Neural cell (in vitro differentiated cells): ENCODE measurements at regions not wholly inside any gene's neighbourhood (a gene's known extent, or its start where the extent isn't known, plus 50 kb on each side); places are given as distances from the start of the nearest gene placed in this dataset.

Experiments used
- H2AFZ ChIP-seq: fragments of 200-600, 300-800 bp; sonication (generic), shearing (Covaris generic); 2 replicates; pipeline ENCODE4 v1.6.0; 2014; ENCODE audit warnings: low read depth, mild to moderate bottlenecking, antibody characterized with exemption, low read length, moderate library complexity
- H3F3A ChIP-seq: fragments of 200-600 bp; shearing (Covaris generic); 2 replicates; pipeline ENCODE4 v1.6.1; 2016; ENCODE audit warnings: mild to moderate bottlenecking, moderate library complexity, mixed read lengths, antibody characterized with exemption, low read length; ENCODE audit not compliant: insufficient read depth, poor library complexity, severe bottlenecking
- H3K27ac ChIP-seq: fragments of 200-600, 300-800 bp; sonication (generic), shearing (Covaris generic); 2 replicates; pipeline ENCODE4 v1.5.1; 2014; ENCODE audit warnings: mild to moderate bottlenecking, low read length, moderate library complexity
- H3K27me3 ChIP-seq: fragments of 300-800, 200-600 bp; sonication (generic), shearing (Covaris generic); 2 replicates; pipeline ENCODE4 v1.6.0; 2014; ENCODE audit warnings: mild to moderate bottlenecking, low read depth, low read length, moderate library complexity; ENCODE audit not compliant: insufficient read depth
- H3K36me3 ChIP-seq: fragments of 300-800, 200-600 bp; sonication (generic), shearing (Covaris generic); 2 replicates; pipeline ENCODE4 v1.5.1; 2014; ENCODE audit warnings: mild to moderate bottlenecking, antibody characterized with exemption, low read length, moderate library complexity; ENCODE audit not compliant: insufficient read depth
- H3K4me2 ChIP-seq: fragments of 300-800, 200-600 bp; sonication (generic), shearing (Covaris generic); 2 replicates; pipeline ENCODE4 v1.6.0; 2014; ENCODE audit warnings: mild to moderate bottlenecking, low read length
- H3K4me3 ChIP-seq: fragments of 300-800, 200-600 bp; sonication (generic), shearing (Covaris generic); 2 replicates; pipeline ENCODE4 v1.5.1; 2014; ENCODE audit warnings: mild to moderate bottlenecking, low read length, moderate library complexity
- H3K79me2 ChIP-seq: fragments of 200-600 bp; shearing (Covaris generic); replicated peaks from 2 replicates; pipeline ENCODE4 v1.6.0; 2014; ENCODE audit warnings: mild to moderate bottlenecking, low read length, moderate library complexity; ENCODE audit not compliant: insufficient read depth
- H3K9ac ChIP-seq: fragments of 300-800, 200-600 bp; sonication (generic), shearing (Covaris generic); 2 replicates; pipeline ENCODE4 v1.6.1; 2016; ENCODE audit warnings: mild to moderate bottlenecking, low read length, mixed read lengths
- H3K9me2 ChIP-seq: fragments of 200-600 bp; shearing (Covaris generic); 2 replicates; pipeline ENCODE4 v1.6.1; 2016; ENCODE audit warnings: mild to moderate bottlenecking, low read length, mixed read lengths; ENCODE audit not compliant: insufficient read depth
- H3K9me3 ChIP-seq: fragments of 200-600, 300-800 bp; sonication (generic), shearing (Covaris generic); 2 replicates; pipeline ENCODE4 v1.6.1; 2016; ENCODE audit warnings: mild to moderate bottlenecking, mixed run types, low read length, moderate library complexity, mixed read lengths
- H4K20me1 ChIP-seq: fragments of 200-600 bp; shearing (Covaris generic); 2 replicates; pipeline ENCODE4 v1.6.1; 2016; ENCODE audit warnings: mild to moderate bottlenecking, mixed run types; ENCODE audit not compliant: insufficient read depth
- CTCF ChIP-seq: fragments of 450-650 bp; IDR thresholded peaks from 2 replicates; pipeline ENCODE4 v1.5.1; 2014; ENCODE audit warnings: antibody characterized with exemption, mild to moderate bottlenecking, moderate library complexity; ENCODE audit not compliant: poor library complexity, severe bottlenecking
- EP300 ChIP-seq: fragments of 450-650 bp; conservative IDR thresholded peaks from 2 replicates; pipeline ENCODE4 v1.6.1; 2014; ENCODE audit warnings: antibody characterized with exemption, mild to moderate bottlenecking, moderate library complexity; ENCODE audit not compliant: poor library complexity, severe bottlenecking
- EZH2 ChIP-seq: fragments of 200-600, 300-800 bp; shearing (Covaris generic), sonication (generic); IDR thresholded peaks from 2 replicates; pipeline ENCODE4 v1.6.1; 2014; ENCODE audit warnings: antibody characterized with exemption, low read length, borderline replicate concordance, mild to moderate bottlenecking; ENCODE audit not compliant: insufficient read depth, poor library complexity, severe bottlenecking
- MXI1 ChIP-seq: fragments of 450-650 bp; conservative IDR thresholded peaks from 2 replicates; pipeline ENCODE4 v1.6.1; 2014; ENCODE audit warnings: antibody characterized with exemption, mild to moderate bottlenecking; ENCODE audit not compliant: poor library complexity, severe bottlenecking
- POLR2AphosphoS5 ChIP-seq: IDR thresholded peaks from 2 replicates; pipeline ENCODE4 v1.6.1; 2012
- RAD21 ChIP-seq: fragments of 450-650 bp; conservative IDR thresholded peaks from 2 replicates; pipeline ENCODE4 v1.6.1; 2014; ENCODE audit warnings: antibody characterized with exemption, mild to moderate bottlenecking, moderate library complexity
- REST ChIP-seq: IDR thresholded peaks from 2 replicates; pipeline ENCODE4 v1.6.1; 2012; ENCODE audit warnings: borderline replicate concordance
- SMC3 ChIP-seq: fragments of 450-650 bp; conservative IDR thresholded peaks from 2 replicates; pipeline ENCODE4 v1.6.1; 2014; ENCODE audit warnings: antibody characterized with exemption, mild to moderate bottlenecking, moderate library complexity; ENCODE audit not compliant: poor library complexity
- TAF1 ChIP-seq: IDR thresholded peaks from 2 replicates; pipeline ENCODE4 v1.6.1; 2012; ENCODE audit warnings: low read depth

GRCh38 chr10:10498781-10499180 is 518.9 kb upstream of the CELF2 start:
- Histone ChIP-seq H3K9ac (no peak overlapping the region), H3K36me3 (no peaks in the 10 kb centered on the region), H3K27ac (no peak overlapping the region), H3K4me3 (no peak overlapping the region), H3K9me3 (no peaks in the 10 kb centered on the region), H4K20me1 (no peaks in the 10 kb centered on the region), H3K27me3 (no peaks in the 10 kb centered on the region), H2AFZ (no peak overlapping the region), H3K79me2 (no peaks in the 10 kb centered on the region), H3K4me2 (no peak overlapping the region), H3F3A (no peaks in the 10 kb centered on the region), H3K9me2 (no peaks in the 10 kb centered on the region)
- TF ChIP-seq EP300 (no peak), TAF1 (no peak), POLR2AphosphoS5 (no peak), CTCF (no peak), SMC3 (no peak), EZH2 (no peak), RAD21 (no peak), MXI1 (no peak), REST (no peak)

- TF ChIP-seq POLR2AphosphoS5 (no peak), EZH2 (no peak), MXI1 (no peak), SMC3 (no peak), EP300 (no peak), CTCF (no peak), TAF1 (no peak), RAD21 (no peak), REST (no peak)
- Histone ChIP-seq H3K4me3 (no peak overlapping the region), H3K36me3 (no peaks in the 10 kb centered on the region), H3F3A (no peaks in the 10 kb centered on the region), H3K9me3 (no peaks in the 10 kb centered on the region), H3K9ac (no peak overlapping the region), H3K27me3 (no peaks in the 10 kb centered on the region), H3K9me2 (no peaks in the 10 kb centered on the region), H3K27ac (no peak overlapping the region), H3K4me2 (no peak overlapping the region), H2AFZ (no peak overlapping the region), H3K79me2 (no peaks in the 10 kb centered on the region), H4K20me1 (no peaks in the 10 kb centered on the region)
These were observed 517.8 kb upstream of the CELF2 start for GRCh38 chr10:10499839-10500238.
